Astrocyte (in vitro differentiated cells and primary cell): ENCODE measurements at regions not wholly inside any gene's neighbourhood (a gene's known extent, or its start where the extent isn't known, plus 50 kb on each side); places are given as distances from the start of the nearest gene placed in this dataset.

Experiments
- CTCF ChIP-seq: IDR thresholded peaks from 2 replicates; pipeline ENCODE4 v1.5.1; 2011; ENCODE audit warnings: low read depth, mild to moderate bottlenecking, inconsistent platforms, low read length, moderate library complexity; ENCODE audit not compliant: insufficient read depth
- EZH2 ChIP-seq: IDR thresholded peaks from 2 replicates; pipeline ENCODE4 v1.6.1; 2012; ENCODE audit warnings: mild to moderate bottlenecking, low read length, inconsistent platforms; ENCODE audit not compliant: insufficient read depth

- TF ChIP-seq CTCF (no peak), EZH2 (no peak)
Measured at GRCh38 chr16:73311857-73312723, 264.2 kb upstream of the ZFHX3 start.
